HG03558 (cell line): ENCODE measurements at regions not wholly inside any gene's neighbourhood (a gene's known extent, or its start where the extent isn't known, plus 50 kb on each side); places are given as distances from the start of the nearest gene placed in this dataset.
"Not testable (repeated sequence)": the region's sequence is repeated elsewhere in the genome, so short reads cannot be mapped to it uniquely, and the experiment has no call there.

Source experiments
- ATAC-seq: cut with Tn5 transposase; IDR thresholded peaks from one replicate; pipeline ENCODE4 v1.9.1; 2021; ENCODE audit warnings: moderate number of reproducible peaks; ENCODE audit not compliant: unreplicated experiment; ENCODE audit errors: extremely low read depth

DNA sequence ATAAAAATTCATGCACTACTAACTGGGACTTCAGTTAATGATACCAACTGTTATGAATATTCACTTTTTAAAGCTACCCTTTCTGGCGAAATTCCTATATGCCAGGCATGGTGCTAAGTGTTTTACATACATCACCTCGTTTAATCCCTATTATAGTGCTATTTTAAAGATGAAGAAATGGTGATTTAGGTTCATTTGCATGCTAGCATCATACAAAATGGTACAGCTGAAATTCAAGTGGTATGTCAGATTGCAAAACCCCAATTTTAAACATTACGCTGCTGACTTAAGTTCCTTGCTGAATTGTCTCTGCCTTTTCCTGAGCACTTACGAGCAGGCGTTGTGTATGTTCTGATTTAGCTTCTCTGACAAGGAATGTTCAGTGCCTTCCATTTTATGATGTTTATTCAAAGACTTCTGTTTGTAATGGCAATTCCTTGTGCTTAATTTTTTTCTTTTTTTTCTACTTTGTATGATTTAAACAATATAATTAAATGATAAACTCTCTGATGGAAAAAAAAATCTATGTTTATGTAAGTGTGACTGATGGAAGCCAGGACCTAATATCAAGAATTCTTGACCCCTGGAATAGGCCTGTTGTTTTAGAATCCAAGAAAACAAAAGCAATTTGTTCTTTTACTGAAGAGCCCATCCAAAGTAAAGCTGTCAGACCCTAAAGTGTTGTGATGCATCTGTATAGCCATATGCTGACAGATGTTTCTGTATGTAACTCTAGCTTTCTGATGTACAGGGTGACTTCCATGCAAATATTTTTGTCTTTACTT, 148.1 kb downstream of the PCDH7 start:
- no peak for ATAC-seq

GRCh38 chr4:30869387-30869786, 149.2 kb downstream of the PCDH7 start:
- ATAC-seq = not testable (repeated sequence)

- no peak for ATAC-seq
Measured at GRCh38 chr4:30870513-30870912, 150.3 kb downstream of the PCDH7 start.

DNA sequence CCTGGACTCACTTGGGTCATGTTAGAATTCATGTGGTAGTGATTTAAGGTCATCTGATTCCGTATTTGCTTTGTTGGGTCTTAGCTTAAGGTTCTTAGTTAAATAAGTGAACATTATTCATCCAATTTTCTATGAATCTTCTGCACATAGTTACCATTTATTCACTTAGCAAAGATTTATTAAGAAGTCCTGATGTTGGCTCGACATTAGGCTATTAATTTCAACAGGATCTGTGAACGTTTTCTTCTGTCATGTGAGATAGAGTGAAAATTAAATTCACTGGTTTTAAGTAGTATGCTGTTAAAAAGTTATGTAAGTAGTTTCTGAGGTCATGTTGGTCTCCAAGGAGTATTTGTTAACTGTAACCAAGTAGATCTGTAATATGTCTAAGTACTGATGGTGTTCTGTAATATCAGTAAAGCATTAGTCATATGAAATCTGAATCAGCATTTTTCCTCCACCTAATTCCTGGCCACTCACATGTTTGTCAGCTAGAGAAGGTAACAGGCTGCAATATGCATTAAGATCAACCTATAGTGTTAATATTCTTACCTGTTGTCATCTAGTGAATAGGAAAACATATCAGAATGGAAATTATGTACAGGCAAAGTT, 155.6 kb downstream of the PCDH7 start:
- no peak for ATAC-seq

GRCh38 chr4:30879855-30880598, 159.9 kb downstream of the PCDH7 start:
- no peak for ATAC-seq

DNA sequence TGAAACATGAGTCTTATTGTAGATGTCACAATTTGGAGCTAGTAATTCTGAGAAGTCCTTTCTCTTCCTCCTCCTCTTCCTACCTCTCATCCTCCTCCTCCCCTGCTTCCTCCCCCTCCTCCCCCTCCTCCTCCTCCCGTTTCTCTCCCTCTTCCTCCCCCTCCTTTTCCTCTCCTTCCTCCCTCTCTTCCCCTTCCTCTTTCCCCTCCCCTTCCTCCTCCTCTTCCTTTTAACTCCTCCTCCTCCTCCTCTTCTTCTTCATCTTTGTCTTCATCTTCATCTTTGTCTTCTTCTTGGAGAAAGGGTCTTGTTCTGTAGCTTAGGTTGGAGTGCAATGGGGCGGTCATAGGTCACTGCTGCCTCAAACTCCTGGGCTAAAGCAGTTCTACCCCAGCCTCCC, 161.8 kb downstream of the PCDH7 start:
- no peak for ATAC-seq

DNA sequence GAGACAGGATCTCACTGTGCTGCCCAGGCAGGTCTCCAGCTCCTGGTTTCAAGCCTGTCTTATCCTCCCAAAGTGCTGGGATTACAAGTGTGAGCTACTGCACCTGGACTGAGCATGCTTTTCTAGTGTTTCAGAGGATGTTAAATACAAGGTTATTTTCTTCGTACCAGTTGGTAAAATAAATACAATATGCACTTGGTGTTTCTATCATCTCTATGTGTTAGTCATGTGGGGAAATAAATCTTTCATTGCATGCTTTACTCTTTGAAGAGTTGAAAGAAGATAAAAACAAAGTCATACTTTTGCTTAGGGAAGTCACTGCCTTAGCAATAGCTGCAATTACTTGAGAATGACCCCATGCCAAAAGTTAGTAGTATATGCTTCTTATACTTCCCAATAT, 162.3 kb downstream of the PCDH7 start:
- ATAC-seq = no peak

GRCh38 chr4:30882995-30883675, 163.0 kb downstream of the PCDH7 start:
- ATAC-seq = no peak

DNA sequence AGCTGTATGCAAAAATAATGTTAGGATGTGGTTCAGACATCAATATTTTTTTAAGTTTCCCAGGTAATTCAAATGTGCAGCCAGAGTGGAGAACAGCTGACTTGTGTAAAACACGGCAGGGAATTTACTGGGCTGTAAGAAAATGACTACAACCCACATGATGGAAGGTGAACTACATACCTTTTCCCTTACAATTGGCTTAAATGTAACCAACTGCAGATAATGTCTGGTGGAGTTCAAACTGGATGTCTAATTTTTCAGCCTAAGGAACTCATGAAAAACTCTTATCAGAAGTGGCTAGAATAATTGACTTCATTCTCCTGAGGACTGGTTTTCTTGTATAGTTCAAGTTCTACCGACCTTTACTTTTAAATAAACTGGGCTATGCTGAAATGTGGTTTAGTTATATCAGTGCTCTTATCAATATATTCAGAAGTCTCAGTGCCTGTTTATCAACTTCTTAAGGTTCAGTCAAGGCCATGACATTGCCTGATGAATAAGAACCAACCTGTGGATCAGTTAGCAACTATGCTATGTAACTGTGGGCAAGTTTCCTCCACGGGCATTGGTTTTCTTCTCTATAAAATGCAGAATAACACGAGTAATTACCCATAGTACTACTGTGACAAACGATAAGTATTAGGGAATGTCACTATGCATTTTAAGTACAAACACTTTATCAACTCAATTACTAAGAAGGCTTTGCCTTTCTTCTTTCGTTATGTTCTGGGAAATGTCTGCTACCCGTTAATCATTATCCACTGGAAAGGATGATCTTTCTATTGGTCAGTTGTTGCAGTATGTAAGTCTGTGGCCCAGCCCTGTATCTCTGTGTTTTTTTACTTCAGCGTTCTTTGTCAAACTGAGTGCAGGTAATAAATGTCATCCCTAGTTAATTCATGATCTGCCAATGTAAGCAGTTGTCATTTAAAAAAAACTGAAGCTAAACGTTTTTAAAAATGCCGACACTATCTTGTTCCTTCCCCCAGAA, 181.6 kb downstream of the PCDH7 start:
- ATAC-seq = no peak

DNA sequence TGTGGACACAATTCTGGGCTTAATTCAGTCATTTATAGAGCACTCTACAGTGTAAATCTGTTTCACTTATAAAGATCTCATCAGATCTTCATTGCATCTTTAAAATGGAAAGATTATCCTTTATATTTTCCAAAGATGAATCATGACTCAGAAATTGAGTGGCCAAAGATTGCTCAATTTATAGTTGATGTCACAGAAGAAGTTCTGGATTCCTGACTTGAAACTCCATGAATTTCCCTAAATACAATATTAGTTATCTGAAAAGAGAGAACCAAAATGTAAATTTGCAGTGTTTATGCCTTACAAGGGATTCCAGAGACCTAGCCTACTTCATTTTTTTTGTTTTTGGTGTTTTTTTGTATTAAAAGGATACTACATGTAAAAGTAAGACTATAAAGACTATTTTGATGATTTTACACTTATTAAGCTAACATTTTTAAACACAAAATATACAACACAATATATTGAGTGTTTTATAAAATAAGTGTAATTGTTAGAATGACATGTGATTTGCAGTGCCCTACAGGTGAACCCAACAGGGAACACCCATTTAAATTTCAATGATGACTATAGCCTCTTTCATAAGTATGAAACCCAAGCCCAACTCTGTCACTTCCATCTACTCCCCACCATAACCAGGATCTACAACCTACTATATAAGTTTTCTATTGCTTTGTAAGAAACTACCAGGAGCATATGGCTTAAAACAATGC, 183.5 kb downstream of the PCDH7 start:
- no peak for ATAC-seq

DNA sequence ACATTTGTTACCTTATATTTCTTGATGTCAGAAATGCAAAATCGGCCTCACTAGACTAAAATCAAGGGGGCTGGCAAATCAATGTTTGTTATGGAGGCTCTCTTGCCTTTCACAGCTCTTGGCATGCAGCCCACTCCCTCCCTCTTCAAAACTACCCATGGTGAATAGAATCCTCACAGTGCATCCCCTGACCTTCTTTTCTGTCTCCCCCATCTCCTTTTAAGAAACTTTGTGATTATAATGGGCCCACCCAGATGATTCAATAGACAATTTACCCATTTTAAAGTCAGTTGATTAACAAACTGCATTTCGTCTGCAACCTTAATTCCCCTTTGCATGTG, 184.0 kb downstream of the PCDH7 start:
- no peak for ATAC-seq

DNA sequence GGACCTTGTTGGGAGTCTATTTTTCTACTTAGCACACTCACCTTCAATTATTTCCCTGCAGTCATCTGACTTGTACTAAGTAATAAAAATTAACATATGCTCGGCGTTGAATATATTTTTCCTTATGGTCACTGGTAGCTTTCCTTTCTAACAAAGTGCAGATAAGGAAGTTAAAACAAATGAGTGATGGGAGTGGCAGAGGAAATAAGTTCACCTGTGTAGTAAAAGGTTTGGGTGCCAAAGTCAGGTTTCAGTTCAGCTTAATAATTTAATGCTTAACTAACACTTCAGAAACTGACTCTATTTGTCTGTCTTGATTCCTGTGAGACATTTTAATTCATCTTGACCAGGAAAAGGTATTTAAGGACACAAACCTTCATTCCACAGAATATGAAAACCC, 184.4 kb downstream of the PCDH7 start:
- no peak for ATAC-seq

GRCh38 chr4:30912098-30912714, 192.0 kb downstream of the PCDH7 start:
- no peak for ATAC-seq

- ATAC-seq = no peak
Measured at GRCh38 chr4:30916337-30917274, 196.4 kb downstream of the PCDH7 start.

GRCh38 chr4:30917946-30918345, 197.8 kb downstream of the PCDH7 start:
- ATAC-seq = no peak

DNA sequence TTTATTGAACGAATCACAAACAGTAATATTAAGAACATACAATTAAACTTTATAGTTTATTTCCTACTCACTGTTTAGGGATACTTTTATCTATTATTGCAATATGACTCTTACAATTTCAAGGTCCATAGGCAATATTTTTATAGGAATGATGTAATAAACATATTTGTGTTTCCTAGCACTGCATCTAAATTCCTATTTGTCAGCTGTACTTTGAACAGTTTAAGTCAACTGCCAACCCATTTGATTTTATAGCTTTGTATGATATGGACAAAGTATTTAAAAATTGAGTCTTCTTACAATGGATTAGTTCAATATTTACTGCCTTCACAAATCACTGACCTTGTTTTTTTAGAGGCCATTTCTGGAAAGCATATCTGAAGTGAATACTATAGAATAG, 199.3 kb downstream of the PCDH7 start:
- no peak for ATAC-seq

DNA sequence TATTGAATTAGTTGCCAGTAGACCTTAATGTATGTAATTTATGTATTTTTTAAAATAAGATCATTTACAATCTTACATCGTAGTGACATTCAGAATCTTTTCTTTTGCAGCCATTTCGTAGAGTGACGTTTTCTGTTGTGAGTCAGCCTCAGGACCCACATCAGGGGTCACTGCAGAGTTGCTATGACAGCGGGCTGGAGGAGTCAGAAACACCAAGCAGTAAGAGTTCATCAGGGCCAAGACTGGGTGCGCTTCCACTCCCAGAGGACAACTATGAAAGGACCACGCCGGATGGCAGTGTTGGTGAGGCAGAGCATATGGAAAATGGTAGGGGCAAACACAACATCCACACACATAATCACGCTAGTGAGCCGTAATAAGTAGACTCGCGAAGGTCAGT, 199.9 kb downstream of the PCDH7 start:
- ATAC-seq = no peak

DNA sequence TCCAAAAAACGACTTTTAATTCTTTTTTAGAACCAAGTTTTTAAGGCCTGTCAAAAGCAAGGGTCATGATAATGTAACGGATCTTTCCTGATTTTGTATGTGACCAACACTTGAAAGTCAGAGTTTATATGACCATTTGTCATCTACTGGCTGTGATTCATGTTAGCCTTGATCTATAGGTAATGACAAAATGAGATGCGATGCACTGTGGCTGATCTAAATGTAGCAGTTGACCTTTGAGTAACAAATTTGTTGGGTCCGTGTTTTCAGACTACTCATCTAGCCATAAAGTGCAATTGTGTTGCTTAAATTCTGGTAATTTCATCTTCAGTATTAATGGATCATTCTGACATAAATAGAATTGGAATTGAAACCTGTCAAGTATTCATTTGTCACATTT, 202.5 kb downstream of the PCDH7 start:
- ATAC-seq = no peak
